ENCODE measurements at regions not wholly inside any gene's neighbourhood (a gene's known extent, or its start where the extent isn't known, plus 50 kb on each side); places are given as distances from the start of the nearest gene placed in this dataset.
A peak's percentile ranks its signal among the peaks of the same experiment; 100 is the strongest.

DNA sequence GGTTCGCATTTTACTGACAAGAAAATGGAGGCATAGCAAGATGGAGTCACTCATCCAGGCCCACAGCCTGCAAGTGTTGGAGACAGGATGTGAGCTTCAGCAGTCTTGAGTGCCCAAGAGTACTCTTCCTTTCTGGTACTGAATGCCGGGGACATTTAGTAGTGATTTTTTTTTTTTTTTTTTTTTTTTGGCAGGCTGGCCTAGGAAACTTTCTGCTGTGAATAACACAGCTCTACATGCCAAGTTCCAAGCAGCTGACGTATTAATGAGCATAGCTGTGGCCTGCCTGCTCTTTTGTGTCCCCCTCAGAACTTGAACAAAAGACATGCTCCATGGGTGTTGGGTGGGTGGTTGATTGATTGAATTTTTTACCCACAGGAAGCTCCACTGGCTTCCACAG lies 195.5 kb upstream of the CADM1 start:
- Histone ChIP-seq H4K20me1 (ENCODE audit: insufficient read depth, low read length) (no peaks in the 10 kb centered on the region), H3K27me3 (ENCODE audit: low read depth, low read length) (no peaks in the 10 kb centered on the region), H3K4me1 (ENCODE audit: low read length) (peaks cover 19% of the 10 kb centered on the region), H3K4me2 (ENCODE audit: low read length) (no peak overlapping the region), H3K9ac (ENCODE audit: low read length) (no peak overlapping the region), H3K79me2 (ENCODE audit: low read length) (no peaks in the 10 kb centered on the region), H3K9me3 (ENCODE audit: insufficient read depth, low read length) (no peaks in the 10 kb centered on the region), H3K27ac (ENCODE audit: low read length) (no peak overlapping the region), H3K36me3 (replicated peaks; ENCODE audit: low read depth, low read length) (no peaks in the 10 kb centered on the region), H2AFZ (ENCODE audit: low read depth, low read length) (no peak overlapping the region), H3K4me3 (ENCODE audit: low read length) (no peak overlapping the region)
- TF ChIP-seq, protein P1, sequence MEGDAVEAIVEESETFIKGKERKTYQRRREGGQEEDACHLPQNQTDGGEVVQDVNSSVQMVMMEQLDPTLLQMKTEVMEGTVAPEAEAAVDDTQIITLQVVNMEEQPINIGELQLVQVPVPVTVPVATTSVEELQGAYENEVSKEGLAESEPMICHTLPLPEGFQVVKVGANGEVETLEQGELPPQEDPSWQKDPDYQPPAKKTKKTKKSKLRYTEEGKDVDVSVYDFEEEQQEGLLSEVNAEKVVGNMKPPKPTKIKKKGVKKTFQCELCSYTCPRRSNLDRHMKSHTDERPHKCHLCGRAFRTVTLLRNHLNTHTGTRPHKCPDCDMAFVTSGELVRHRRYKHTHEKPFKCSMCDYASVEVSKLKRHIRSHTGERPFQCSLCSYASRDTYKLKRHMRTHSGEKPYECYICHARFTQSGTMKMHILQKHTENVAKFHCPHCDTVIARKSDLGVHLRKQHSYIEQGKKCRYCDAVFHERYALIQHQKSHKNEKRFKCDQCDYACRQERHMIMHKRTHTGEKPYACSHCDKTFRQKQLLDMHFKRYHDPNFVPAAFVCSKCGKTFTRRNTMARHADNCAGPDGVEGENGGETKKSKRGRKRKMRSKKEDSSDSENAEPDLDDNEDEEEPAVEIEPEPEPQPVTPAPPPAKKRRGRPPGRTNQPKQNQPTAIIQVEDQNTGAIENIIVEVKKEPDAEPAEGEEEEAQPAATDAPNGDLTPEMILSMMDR (IDR thresholded peaks at IDR 0.05; ENCODE audit: low read depth, low read length), result no peak
- TF ChIP-seq EZH2phosphoT487 (IDR thresholded peaks at IDR 0.05; ENCODE audit: low read depth), result no peak

DNA sequence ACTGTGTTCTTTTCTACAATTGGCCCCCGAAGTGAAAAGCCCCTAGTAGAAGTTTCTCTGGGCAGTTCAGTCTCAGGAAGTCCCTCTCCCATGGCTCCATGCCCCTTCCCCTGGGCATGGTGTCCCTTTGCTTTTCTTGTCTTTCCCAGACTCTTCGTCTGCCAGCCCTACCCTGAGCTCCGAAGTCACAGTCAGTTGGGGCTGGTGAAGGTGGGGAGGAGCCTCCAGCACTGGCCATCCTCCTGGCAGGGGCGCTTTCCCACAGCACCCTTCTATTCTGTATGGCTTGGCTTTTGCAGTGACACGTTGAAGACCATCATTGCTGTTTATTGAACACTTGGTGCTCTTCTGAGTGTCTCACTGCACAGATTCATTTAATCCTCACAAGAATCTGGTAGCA lies 195.1 kb upstream of the CADM1 start:
- 0 out of 2 replicates have a peak, but pooled peaks cover under 1% of the 10 kb centered on the region for H3K27me3 ChIP-seq (ENCODE audit: low read depth, low read length)
- H3K4me1 ChIP-seq (ENCODE audit: low read length), result peaks cover 19% of the 10 kb centered on the region
- no peak overlapping the region for H3K27ac ChIP-seq (ENCODE audit: low read length)
- no peak overlapping the region for H2AFZ ChIP-seq (ENCODE audit: low read depth, low read length)
- H3K9ac ChIP-seq (ENCODE audit: low read length), result no peak overlapping the region
- no peaks in the 10 kb centered on the region for H3K9me3 ChIP-seq (ENCODE audit: insufficient read depth, low read length)
- H3K79me2 ChIP-seq (ENCODE audit: low read length), result no peaks in the 10 kb centered on the region
- H4K20me1 ChIP-seq (ENCODE audit: insufficient read depth, low read length), result no peaks in the 10 kb centered on the region
- no peak overlapping the region for H3K4me2 ChIP-seq (ENCODE audit: low read length)
- no peaks in the 10 kb centered on the region for H3K36me3 ChIP-seq (replicated peaks; ENCODE audit: low read depth, low read length)
- H3K4me3 ChIP-seq (ENCODE audit: low read length), result no peak overlapping the region
- no peak for TF ChIP-seq EZH2phosphoT487 (IDR thresholded peaks at IDR 0.05; ENCODE audit: low read depth)
- TF ChIP-seq, protein P1 (IDR thresholded peaks at IDR 0.05; ENCODE audit: low read depth, low read length), result no peak

DNA sequence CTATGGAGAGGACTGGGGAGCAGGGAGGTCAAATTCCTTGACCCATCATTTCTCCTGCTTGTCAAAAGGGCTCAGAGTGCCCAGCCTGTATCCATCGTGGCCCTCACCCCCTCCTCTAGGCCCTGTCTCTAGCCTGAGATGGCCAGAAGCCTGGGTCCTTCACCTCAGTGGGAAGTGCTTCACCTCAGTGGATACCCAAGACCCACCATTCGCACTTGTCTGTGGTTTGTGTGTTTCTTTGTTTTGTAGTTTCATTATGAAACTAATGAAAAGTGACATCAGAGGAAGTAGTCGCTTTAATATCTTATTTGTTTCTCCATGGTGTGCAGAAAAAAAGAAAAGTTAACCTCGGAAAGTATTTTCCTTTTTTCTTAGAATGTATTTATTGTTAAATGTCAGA lies 194.0 kb upstream of the CADM1 start:
- Histone ChIP-seq H3K4me2 (ENCODE audit: low read length) (peak overlapping the region; percentile 2; the same call in 1 of the 2 replicates), H3K27me3 (ENCODE audit: low read depth, low read length) (peaks cover 5% of the 10 kb centered on the region; the same call in 1 of the 2 replicates), H3K36me3 (replicated peaks; ENCODE audit: low read depth, low read length) (peaks cover 2% of the 10 kb centered on the region), H3K4me1 (ENCODE audit: low read length) (peaks cover 26% of the 10 kb centered on the region), H3K4me3 (ENCODE audit: low read length) (no peak overlapping the region), H3K9me3 (ENCODE audit: insufficient read depth, low read length) (no peaks in the 10 kb centered on the region), H2AFZ (ENCODE audit: low read depth, low read length) (no peak overlapping the region), H3K79me2 (ENCODE audit: low read length) (no peaks in the 10 kb centered on the region), H4K20me1 (ENCODE audit: insufficient read depth, low read length) (no peaks in the 10 kb centered on the region), H3K27ac (ENCODE audit: low read length) (no peak overlapping the region), H3K9ac (ENCODE audit: low read length) (no peak overlapping the region)
- no peak for TF ChIP-seq EZH2phosphoT487 (IDR thresholded peaks at IDR 0.05; ENCODE audit: low read depth)
- TF ChIP-seq, protein P1 (IDR thresholded peaks at IDR 0.05; ENCODE audit: low read depth, low read length), result no peak

DNA sequence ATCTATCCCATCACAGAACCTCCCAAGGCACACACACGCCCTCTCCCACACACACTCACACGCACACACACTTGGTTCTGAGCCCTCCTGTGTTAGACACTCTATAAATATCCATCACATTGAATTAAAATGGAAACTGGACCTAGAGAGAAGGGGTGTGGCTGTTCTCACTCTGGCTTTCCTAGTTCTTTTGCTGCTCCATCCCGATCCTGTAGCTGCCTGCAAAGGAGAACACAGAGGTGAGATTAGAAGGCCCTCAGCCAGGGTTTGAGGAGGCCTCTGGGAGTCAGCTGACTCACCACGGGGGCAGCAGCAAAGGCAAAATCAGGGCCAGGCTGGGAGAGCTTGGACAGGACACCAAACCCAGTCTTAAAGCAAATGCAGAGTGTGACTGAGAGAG lies 192.3 kb upstream of the CADM1 start:
- Histone ChIP-seq H4K20me1 (ENCODE audit: insufficient read depth, low read length) (no peaks in the 10 kb centered on the region), H3K27me3 (ENCODE audit: low read depth, low read length) (peaks cover 20% of the 10 kb centered on the region), H3K4me2 (ENCODE audit: low read length) (no peak overlapping the region), H3K27ac (ENCODE audit: low read length) (no peak overlapping the region), H3K36me3 (replicated peaks; ENCODE audit: low read depth, low read length) (peaks cover 2% of the 10 kb centered on the region), H3K79me2 (ENCODE audit: low read length) (no peaks in the 10 kb centered on the region), H2AFZ (ENCODE audit: low read depth, low read length) (no peak overlapping the region), H3K4me3 (ENCODE audit: low read length) (no peak overlapping the region), H3K9ac (ENCODE audit: low read length) (no peak overlapping the region), H3K4me1 (ENCODE audit: low read length) (peaks cover 26% of the 10 kb centered on the region), H3K9me3 (ENCODE audit: insufficient read depth, low read length) (no peaks in the 10 kb centered on the region)
- TF ChIP-seq, protein P1 (IDR thresholded peaks at IDR 0.05; ENCODE audit: low read depth, low read length), result no peak
- TF ChIP-seq EZH2phosphoT487 (IDR thresholded peaks at IDR 0.05; ENCODE audit: low read depth), result no peak

All from OCI-LY3 (cell line).